Testis (tissue), 2 donors: ENCODE measurements at regions not wholly inside any gene's neighbourhood (a gene's known extent, or its start where the extent isn't known, plus 50 kb on each side); places are given as distances from the start of the nearest gene placed in this dataset.

Experiments used
- DNase-seq: peaks from one replicate; pipeline ENCODE4 v3.0.0-alpha.2; 2019
- H3K27ac ChIP-seq, 2 donors: fragments of 200-600 bp; sonication (generic); one replicate each; pipeline ENCODE4 v1.5.1; 2019
- H3K27me3 ChIP-seq: fragments of 200-600 bp; sonication (generic); one replicate; pipeline ENCODE4 v1.5.1; 2019
- H3K36me3 ChIP-seq: fragments of 200-600 bp; sonication (generic); one replicate; pipeline ENCODE4 v1.5.1; 2017; ENCODE audit warnings: low read depth; ENCODE audit errors: missing control alignments
- H3K4me1 ChIP-seq: fragments of 200-600 bp; sonication (generic); one replicate; pipeline ENCODE4 v1.5.1; 2019
- H3K4me3 ChIP-seq, 2 donors: fragments of 200-600 bp; sonication (generic); one replicate each; pipeline ENCODE4 v1.5.1; 2017 to 2019
- H3K9me3 ChIP-seq: fragments of 200-600 bp; sonication (generic); one replicate; pipeline ENCODE4 v1.5.1; 2017
- POLR2A ChIP-seq: fragments of 450-650 bp; IDR thresholded peaks from one replicate; pipeline ENCODE4 v1.6.1; 2017; ENCODE audit warnings: antibody characterized with exemption, mild to moderate bottlenecking, moderate library complexity
- WGBS, 2 donors: methylation state at CpG; one replicate each; pipeline ENCODE4 v1.1.5; 2018; 5-methylcytosine and 5-hydroxymethylcytosine counted together
- intact Hi-C: fragments of 100-400 bp; cut with DNase I; formaldehyde crosslinking; loops from one replicate; pipeline ENCODE4 v1.15.1; 2023; ENCODE audit warnings: low total_unique reads
- TF ChIP-seq, protein P1 (sequence below), 3 experiments: fragments of 450-650 bp in 2 of 3; fragments of 200-600 bp in 1 of 3; sonication (generic) in 1 of 3; IDR thresholded peaks; one replicate each; pipeline ENCODE4 v1.5.1; 2016 to 2019; ENCODE audit warnings: antibody characterized with exemption in 3 of 3, mild to moderate bottlenecking in 2 of 3, moderate library complexity in 1 of 3

DNA sequence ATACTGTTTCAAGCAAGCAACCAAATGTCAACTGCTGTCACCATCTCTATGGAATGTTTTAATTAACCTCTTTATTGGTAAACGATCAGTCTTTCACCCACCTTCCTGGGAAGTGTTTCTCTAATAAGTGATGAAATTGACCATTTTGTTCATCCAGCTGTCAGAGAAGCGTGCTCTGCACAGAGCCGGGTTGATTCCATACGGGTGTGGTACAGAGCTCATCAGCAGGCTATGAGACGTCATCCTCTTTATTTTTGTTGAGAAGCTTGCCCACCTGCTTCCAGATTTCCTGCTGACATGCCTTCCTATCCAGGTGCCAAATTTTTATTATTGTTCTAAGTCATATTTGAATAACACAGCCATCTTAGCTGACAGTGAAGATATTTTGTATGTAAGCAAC is 482.5 kb downstream of the RWDD3 start:
- intact Hi-C loops: no loop called here
- no peak overlapping the region for H3K27ac ChIP-seq

DNA sequence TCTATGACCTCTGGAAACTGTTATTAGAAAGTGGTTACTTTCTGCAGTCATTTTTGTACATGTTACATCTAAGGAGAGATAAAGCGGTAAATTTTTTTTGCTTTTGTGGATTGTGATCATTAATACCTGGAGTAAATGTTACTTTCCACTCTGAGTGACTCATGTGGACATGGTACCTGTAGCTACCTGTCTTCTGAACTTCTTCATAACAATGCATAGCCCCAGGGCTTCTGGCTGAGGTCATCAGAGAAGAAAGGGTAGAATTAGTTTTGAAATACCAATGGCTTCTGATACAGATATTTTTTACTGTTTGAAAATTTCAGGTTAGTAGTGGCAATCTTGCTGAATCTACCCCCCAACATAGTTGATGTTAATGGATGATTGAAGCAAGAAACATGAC is 489.3 kb downstream of the RWDD3 start:
- intact Hi-C loops: no loop called here
- H3K27me3 ChIP-seq: no peaks in the 10 kb centered on the region
- no peak overlapping the region for H3K27ac ChIP-seq
- no peak overlapping the region for H3K4me3 ChIP-seq
- no peaks in the 10 kb centered on the region for H3K36me3 ChIP-seq
- WGBS, 2 donors: 70 to 84% methylated on average over 1 of the region's 1 CpG
- H3K4me1 ChIP-seq: no peaks in the 10 kb centered on the region
- no peak for DNase-seq
- no peaks in the 10 kb centered on the region for H3K9me3 ChIP-seq
- no peak for TF ChIP-seq POLR2A
- TF ChIP-seq, protein P1, sequence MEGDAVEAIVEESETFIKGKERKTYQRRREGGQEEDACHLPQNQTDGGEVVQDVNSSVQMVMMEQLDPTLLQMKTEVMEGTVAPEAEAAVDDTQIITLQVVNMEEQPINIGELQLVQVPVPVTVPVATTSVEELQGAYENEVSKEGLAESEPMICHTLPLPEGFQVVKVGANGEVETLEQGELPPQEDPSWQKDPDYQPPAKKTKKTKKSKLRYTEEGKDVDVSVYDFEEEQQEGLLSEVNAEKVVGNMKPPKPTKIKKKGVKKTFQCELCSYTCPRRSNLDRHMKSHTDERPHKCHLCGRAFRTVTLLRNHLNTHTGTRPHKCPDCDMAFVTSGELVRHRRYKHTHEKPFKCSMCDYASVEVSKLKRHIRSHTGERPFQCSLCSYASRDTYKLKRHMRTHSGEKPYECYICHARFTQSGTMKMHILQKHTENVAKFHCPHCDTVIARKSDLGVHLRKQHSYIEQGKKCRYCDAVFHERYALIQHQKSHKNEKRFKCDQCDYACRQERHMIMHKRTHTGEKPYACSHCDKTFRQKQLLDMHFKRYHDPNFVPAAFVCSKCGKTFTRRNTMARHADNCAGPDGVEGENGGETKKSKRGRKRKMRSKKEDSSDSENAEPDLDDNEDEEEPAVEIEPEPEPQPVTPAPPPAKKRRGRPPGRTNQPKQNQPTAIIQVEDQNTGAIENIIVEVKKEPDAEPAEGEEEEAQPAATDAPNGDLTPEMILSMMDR (IDR thresholded peaks at IDR 0.05): no peak

More for the DNA sequence above, 482.5 kb downstream of the RWDD3 start:
- no peaks in the 10 kb centered on the region for H3K27me3 ChIP-seq
- no peak for DNase-seq
- 86 to 90% methylated on average over 5 of the region's 5 CpGs for WGBS, 2 donors
- no peaks in the 10 kb centered on the region for H3K4me1 ChIP-seq
- no peaks in the 10 kb centered on the region for H3K36me3 ChIP-seq
- no peaks in the 10 kb centered on the region for H3K9me3 ChIP-seq
- TF ChIP-seq, protein P1 (IDR thresholded peaks at IDR 0.05): no peak
- TF ChIP-seq POLR2A: no peak
- H3K4me3 ChIP-seq: no peak overlapping the region

DNA sequence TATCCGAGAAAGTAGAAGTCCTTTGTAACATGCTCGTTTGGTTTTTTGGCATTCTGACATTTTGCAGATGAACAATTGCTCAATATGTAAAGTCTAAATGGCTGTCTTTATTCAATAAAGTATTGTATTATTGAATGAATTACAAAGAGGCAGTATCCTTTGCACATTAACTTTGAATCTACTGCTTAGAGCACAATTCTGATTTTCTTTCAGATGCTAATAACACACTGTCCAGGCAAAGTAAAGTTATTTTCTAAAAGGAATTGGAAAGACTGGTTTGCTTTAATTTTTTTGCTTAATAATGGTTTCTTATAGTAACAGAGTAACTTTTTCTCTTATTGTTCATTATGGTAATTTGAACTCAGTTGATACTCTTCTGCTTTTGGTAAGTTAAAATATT is 494.8 kb downstream of the RWDD3 start:
- H3K27me3 ChIP-seq: no peaks in the 10 kb centered on the region
- 83% methylated on average over 2 of the region's 2 CpGs for WGBS, 2 donors
- intact Hi-C loops: no loop called here
- no peaks in the 10 kb centered on the region for H3K36me3 ChIP-seq
- no peak for DNase-seq
- H3K9me3 ChIP-seq: no peaks in the 10 kb centered on the region
- no peaks in the 10 kb centered on the region for H3K4me1 ChIP-seq
- TF ChIP-seq POLR2A: no peak
- TF ChIP-seq, protein P1 (IDR thresholded peaks at IDR 0.05): no peak
- no peak overlapping the region for H3K4me3 ChIP-seq
- H3K27ac ChIP-seq: no peak overlapping the region

DNA sequence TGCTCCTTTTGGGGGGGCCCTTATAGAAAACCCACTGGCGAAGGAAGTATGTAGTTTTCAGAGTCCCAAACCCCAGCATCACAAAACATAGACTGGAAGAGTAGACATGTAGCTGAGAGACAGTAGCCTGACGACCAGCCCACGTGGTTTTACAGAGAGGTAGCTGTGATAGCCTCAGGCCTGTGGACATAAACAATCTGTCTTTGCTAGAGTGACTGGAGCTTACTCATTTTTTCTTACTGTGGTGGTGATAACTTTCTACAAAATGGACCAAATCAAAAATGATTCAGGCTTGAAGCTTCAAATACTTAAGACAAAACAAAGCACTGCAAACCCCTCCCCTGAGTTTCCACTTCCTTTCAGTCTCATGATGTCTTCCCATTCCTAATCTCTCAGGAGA is 497.0 kb downstream of the RWDD3 start:
- Histone ChIP-seq H3K27ac (no peak overlapping the region), H3K9me3 (no peaks in the 10 kb centered on the region), H3K4me1 (no peaks in the 10 kb centered on the region), H3K36me3 (no peaks in the 10 kb centered on the region), H3K27me3 (no peaks in the 10 kb centered on the region), H3K4me3 (no peak overlapping the region)
- WGBS, 2 donors: 70 to 78% methylated on average over 3 of the region's 3 CpGs
- TF ChIP-seq, protein P1 (IDR thresholded peaks at IDR 0.05): no peak
- no peak for TF ChIP-seq POLR2A
- DNase-seq: no peak
- intact Hi-C loops: no loop called here

DNA sequence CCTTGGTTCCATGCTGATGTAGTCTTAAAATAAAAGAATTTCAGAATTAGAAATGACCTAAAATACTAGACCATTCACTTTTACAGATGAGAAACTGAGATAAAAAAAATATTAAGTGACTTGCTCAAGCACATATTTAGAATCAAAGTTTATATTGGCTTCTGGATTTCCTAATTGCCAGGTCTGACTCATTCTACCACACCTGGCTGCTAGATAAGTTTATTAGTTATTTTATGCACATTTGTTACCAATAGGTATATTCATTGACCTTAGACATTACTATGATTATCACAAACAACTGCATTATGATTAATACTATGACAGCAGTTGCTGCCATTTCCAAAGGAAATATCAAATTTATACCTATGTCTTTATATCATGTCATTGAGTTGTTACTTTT is 497.5 kb downstream of the RWDD3 start:
- no peak overlapping the region for H3K4me3 ChIP-seq
- no peaks in the 10 kb centered on the region for H3K27me3 ChIP-seq
- intact Hi-C loops: no loop called here
- no peaks in the 10 kb centered on the region for H3K4me1 ChIP-seq
- H3K27ac ChIP-seq: no peak overlapping the region
- TF ChIP-seq, protein P1 (IDR thresholded peaks at IDR 0.05): no peak
- no peak for TF ChIP-seq POLR2A
- no peaks in the 10 kb centered on the region for H3K9me3 ChIP-seq
- DNase-seq: no peak
- H3K36me3 ChIP-seq: no peaks in the 10 kb centered on the region
